GM12891 (cell line): ENCODE measurements at regions not wholly inside any gene's neighbourhood (a gene's known extent, or its start where the extent isn't known, plus 50 kb on each side); places are given as distances from the start of the nearest gene placed in this dataset.

ENCODE experiments used
- PAX5 ChIP-seq: IDR thresholded peaks from 2 replicates; pipeline ENCODE4 v1.6.1; 2011; ENCODE audit warnings: low read length, moderate library complexity, mild to moderate bottlenecking; ENCODE audit not compliant: insufficient read depth, severe bottlenecking
- POLR2AphosphoS5 ChIP-seq: IDR thresholded peaks from 2 replicates; pipeline ENCODE4 v1.6.1; 2011; ENCODE audit warnings: low read depth, low read length, control low read depth

DNA sequence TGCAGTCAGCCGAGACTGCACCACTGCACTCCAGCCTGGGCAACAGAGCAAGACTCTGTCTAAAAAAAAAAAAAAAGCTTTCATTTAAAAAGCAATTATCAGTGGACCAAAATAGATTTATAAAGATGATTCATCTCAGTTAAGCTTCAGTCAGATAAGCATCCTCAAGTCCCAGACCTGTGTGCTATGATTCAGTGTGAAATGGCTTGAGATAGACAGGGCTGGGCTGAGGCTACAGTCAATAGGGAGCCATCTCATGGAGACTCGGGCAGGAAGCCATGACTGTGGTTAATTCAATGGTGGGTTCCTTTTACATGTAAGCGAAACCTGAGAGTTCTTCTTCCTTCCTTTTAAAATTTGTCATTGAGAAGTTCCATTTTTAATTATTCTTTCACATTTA lies 276.0 kb downstream of the TFAP2A start:
- TF ChIP-seq POLR2AphosphoS5 (no peak), PAX5 (no peak)
